ENCODE measurements at regions not wholly inside any gene's neighbourhood (a gene's known extent, or its start where the extent isn't known, plus 50 kb on each side); places are given as distances from the start of the nearest gene placed in this dataset.

- WGBS (ENCODE audit: insufficient coverage, low coverage, missing lambda C conversion rate), result 0% methylated on average over 1 of the region's 1 CpG
- Histone ChIP-seq H3K27me3 (ENCODE audit: control insufficient read depth in 2 of 2, insufficient read depth in 2 of 2, low read length in 2 of 2) (no peaks in the 10 kb centered on the region), H3K79me2 (ENCODE audit: control insufficient read depth, insufficient read depth, low read length) (no peaks in the 10 kb centered on the region), H3K4me3 (no peak overlapping the region), H3K4me1 (replicated peaks in 1 of 2; ENCODE audit: control insufficient read depth in 2 of 2, insufficient read depth in 2 of 2, low read length in 2 of 2) (no peaks in the 10 kb centered on the region), H2AFZ (ENCODE audit: low read depth, low read length) (no peak overlapping the region), H4K20me1 (replicated peaks; ENCODE audit: control insufficient read depth, insufficient read depth, low read length) (no peaks in the 10 kb centered on the region), H3K36me3 (ENCODE audit: control insufficient read depth, insufficient read depth, low read length) (no peaks in the 10 kb centered on the region), H3K27ac (ENCODE audit: extremely low read depth, low read depth, low read length) (no peak overlapping the region), H3K9ac (ENCODE audit: insufficient read depth in 1 of 2, low read depth in 2 of 2, low read length in 2 of 2) (no peak overlapping the region), H3K9me3 (replicated peaks; ENCODE audit: control insufficient read depth, insufficient read depth, low read depth, low read length) (no peaks in the 10 kb centered on the region), H3K4me2 (ENCODE audit: insufficient read depth, low read length) (no peak overlapping the region), H3K9me1 (ENCODE audit: control insufficient read depth, insufficient read depth, low read length) (no peaks in the 10 kb centered on the region)
- intact Hi-C loops (cut with micrococcal nuclease), result no loop called here
- in situ Hi-C loops (cut with MboI), result no loop called here
- no TSS peak for BruUV-seq (replicated peaks)
- ChIA-PET POLR2A (no interaction called here), CTCF (ENCODE audit: low intra/inter-chr PET ratio) (no interaction called here)
- FAIRE-seq (no peak), ATAC-seq (no peak), DNase-seq (ENCODE audit: extremely low read depth in 1 of 4, low spot score in 3 of 4) (no peak)
- TF ChIP-seq VEZF1 (CRISPR knock-in tag; IDR thresholded peaks at IDR 0.05), result no peak
- no peak for TF ChIP-seq ZNF277 (CRISPR knock-in tag; IDR thresholded peaks at IDR 0.05; ENCODE audit: borderline replicate concordance)
- TF ChIP-seq MYC (IDR thresholded peaks at IDR 0.05; ENCODE audit: low read depth, low read length), result no peak
- no peak for TF ChIP-seq MYC (CRISPR knock-in tag; IDR thresholded peaks at IDR 0.05; ENCODE audit: borderline replicate concordance, low read depth)
- no peak for TF ChIP-seq RBM25 (IDR thresholded peaks at IDR 0.05; ENCODE audit: low read depth, low read length, severe bottlenecking)
- no peak for TF ChIP-seq ZNF12 (CRISPR knock-in tag; IDR thresholded peaks at IDR 0.05)
- TF ChIP-seq HBP1 (CRISPR knock-in tag; IDR thresholded peaks at IDR 0.05), result no peak
Measured at GRCh38 chr3:175868626-175869025, 1009.5 kb downstream of the NAALADL2 start.

Measured in K562 (cell line).